ENCODE measurements at regions not wholly inside any gene's neighbourhood (a gene's known extent, or its start where the extent isn't known, plus 50 kb on each side); places are given as distances from the start of the nearest gene placed in this dataset.

GRCh38 chr11:113579292-113579940, 104.2 kb upstream of the DRD2 start:
- TF ChIP-seq, protein P1, sequence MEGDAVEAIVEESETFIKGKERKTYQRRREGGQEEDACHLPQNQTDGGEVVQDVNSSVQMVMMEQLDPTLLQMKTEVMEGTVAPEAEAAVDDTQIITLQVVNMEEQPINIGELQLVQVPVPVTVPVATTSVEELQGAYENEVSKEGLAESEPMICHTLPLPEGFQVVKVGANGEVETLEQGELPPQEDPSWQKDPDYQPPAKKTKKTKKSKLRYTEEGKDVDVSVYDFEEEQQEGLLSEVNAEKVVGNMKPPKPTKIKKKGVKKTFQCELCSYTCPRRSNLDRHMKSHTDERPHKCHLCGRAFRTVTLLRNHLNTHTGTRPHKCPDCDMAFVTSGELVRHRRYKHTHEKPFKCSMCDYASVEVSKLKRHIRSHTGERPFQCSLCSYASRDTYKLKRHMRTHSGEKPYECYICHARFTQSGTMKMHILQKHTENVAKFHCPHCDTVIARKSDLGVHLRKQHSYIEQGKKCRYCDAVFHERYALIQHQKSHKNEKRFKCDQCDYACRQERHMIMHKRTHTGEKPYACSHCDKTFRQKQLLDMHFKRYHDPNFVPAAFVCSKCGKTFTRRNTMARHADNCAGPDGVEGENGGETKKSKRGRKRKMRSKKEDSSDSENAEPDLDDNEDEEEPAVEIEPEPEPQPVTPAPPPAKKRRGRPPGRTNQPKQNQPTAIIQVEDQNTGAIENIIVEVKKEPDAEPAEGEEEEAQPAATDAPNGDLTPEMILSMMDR (optimal IDR thresholded peaks at IDR 0.05 in 1 of 3, IDR thresholded peaks at IDR 0.05 in 1 of 3, conservative IDR thresholded peaks at IDR 0.05 in 1 of 3; ENCODE audit: extremely low read depth in 1 of 3, insufficient read depth in 2 of 3, low read length in 3 of 3) = no peak
- TF ChIP-seq EZH2 (IDR thresholded peaks at IDR 0.05; ENCODE audit: low read length) = no peak
